SK-N-MC (cell line): ENCODE measurements at regions not wholly inside any gene's neighbourhood (a gene's known extent, or its start where the extent isn't known, plus 50 kb on each side); places are given as distances from the start of the nearest gene placed in this dataset.

ENCODE experiments used
- EZH2 ChIP-seq: fragments of 200-600 bp; sonication (generic); IDR thresholded peaks from one replicate; pipeline ENCODE4 v1.6.1; 2017; ENCODE audit warnings: antibody characterized with exemption
- POLR2AphosphoS5 ChIP-seq: IDR thresholded peaks from 2 replicates; pipeline ENCODE4 v1.6.1; 2012; ENCODE audit warnings: mild to moderate bottlenecking, low read depth, low read length, borderline replicate concordance

DNA sequence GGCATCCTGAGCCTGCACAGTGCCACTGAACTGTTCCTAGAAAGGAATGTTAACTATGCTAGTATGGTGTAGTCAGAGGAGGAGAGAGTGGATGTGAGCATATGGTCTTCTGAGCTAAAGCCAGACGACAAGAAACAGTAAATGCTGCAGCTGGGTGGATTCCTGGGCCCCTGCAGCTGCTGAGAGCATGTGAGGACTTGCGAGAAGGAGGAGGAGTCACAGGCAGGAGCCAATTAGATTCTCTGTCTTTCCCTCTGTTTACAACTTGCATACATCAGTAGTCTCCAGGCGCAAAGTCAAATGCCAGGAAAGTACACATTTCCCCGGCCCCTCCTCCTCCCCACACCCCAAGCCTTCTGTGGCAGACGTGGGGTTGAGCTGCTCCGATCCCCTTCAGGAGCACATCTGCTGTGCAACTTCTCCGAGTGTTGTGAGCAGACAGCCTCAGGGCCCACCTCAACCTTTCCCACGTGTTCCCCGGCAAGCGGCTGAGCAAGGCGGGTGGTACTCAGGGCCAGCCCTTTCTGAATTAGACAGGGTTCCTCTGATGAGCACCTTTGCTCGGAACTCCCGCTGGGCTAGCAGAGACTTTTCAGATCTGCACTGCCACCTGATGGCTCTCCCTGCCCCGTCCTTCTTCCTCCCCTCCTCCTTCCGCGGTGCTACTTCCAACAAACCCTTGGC is 108.7 kb upstream of the ATP6AP2 start:
- no peak for TF ChIP-seq POLR2AphosphoS5
- TF ChIP-seq EZH2, result no peak
